GM12878 (cell line): ENCODE measurements at regions not wholly inside any gene's neighbourhood (a gene's known extent, or its start where the extent isn't known, plus 50 kb on each side); places are given as distances from the start of the nearest gene placed in this dataset.

Experiments used
- ATAC-seq: fragments of 200-7000 bp; cut with Tn5 transposase; 3 replicates; pipeline ENCODE4 v1.9.1; 2020; ENCODE audit warnings: mild to moderate bottlenecking, moderate library complexity
- BruUV-seq: library from RNA; stranded (reverse); fragments of 400-500 nt; replicated peaks from 2 replicates; lab custom pipeline; 2021; lab: Mats Ljungman, UMichigan
- CTCF ChIA-PET: fragments of 300-600 bp; sonication (Branson Sonifier 250); formaldehyde crosslinking; extraction: SDS; loops from one replicate; lab custom pipeline; 2021; ENCODE audit warnings: inconsistent platforms; lab: Yijun Ruan, JAX
- POLR2A ChIA-PET: fragments of 350-600 bp; formaldehyde crosslinking; extraction: SDS; loops from one replicate; lab custom pipeline; 2021; ENCODE audit warnings: inconsistent platforms; lab: Charles Lee
- RAD21 ChIA-PET: fragments of 300-600 bp; sonication (Branson Sonifier 250); formaldehyde crosslinking; loops from one replicate; lab custom pipeline; 2023; ENCODE audit warnings: antibody characterized with exemption; ENCODE audit not compliant: unreplicated experiment; lab: Charles Lee
- SMC1A ChIA-PET: fragments of 300-600 bp; sonication (Branson Sonifier 250); formaldehyde crosslinking; loops from one replicate; lab custom pipeline; 2023; ENCODE audit not compliant: unreplicated experiment, uncharacterized antibody; lab: Charles Lee
- DNase-seq: peaks from one replicate; pipeline ENCODE4 v3.0.0-alpha.2; 2011; ENCODE audit warnings: low read depth, low spot score
- FAIRE-seq: peaks from 3 replicates; lab custom pipeline; 2011; peaks lifted over from hg19 to GRCh38; lab: Jason Lieb, UNC
- H2AFZ ChIP-seq: 2 replicates; pipeline ENCODE4 v1.6.0; 2011; ENCODE audit warnings: low read depth, low read length, control low read depth; ENCODE audit not compliant: control insufficient read depth
- H3K27ac ChIP-seq: 2 replicates; pipeline ENCODE4 v1.5.1; 2011; ENCODE audit warnings: control low read depth; ENCODE audit not compliant: control insufficient read depth, insufficient read depth
- H3K27me3 ChIP-seq, 2 experiments: replicated peaks in 1 of 2; 2 replicates each; pipeline versions ENCODE4 v1.6.0 to v1.6.1; 2011; ENCODE audit warnings: low read length in 1 of 2; ENCODE audit not compliant: control insufficient read depth in 2 of 2, insufficient read depth in 2 of 2
- H3K36me3 ChIP-seq, 2 experiments: 2 replicates each; pipeline ENCODE4 v1.5.1; 2011; ENCODE audit warnings: low read length in 1 of 2; ENCODE audit not compliant: control insufficient read depth in 2 of 2, insufficient read depth in 2 of 2
- H3K4me1 ChIP-seq: 2 replicates; pipeline ENCODE4 v1.6.1; 2011; ENCODE audit warnings: mild to moderate bottlenecking, low read length, moderate library complexity, mixed read lengths; ENCODE audit not compliant: control insufficient read depth, insufficient read depth
- H3K4me2 ChIP-seq: 2 replicates; pipeline ENCODE4 v1.6.0; 2011; ENCODE audit warnings: control low read depth; ENCODE audit not compliant: control insufficient read depth, insufficient read depth
- H3K4me3 ChIP-seq: fragments of 200-600 bp; sonication (generic); 2 replicates; pipeline ENCODE4 v1.5.1; 2016
- H3K79me2 ChIP-seq: 2 replicates; pipeline ENCODE4 v1.6.0; 2011; ENCODE audit warnings: low read length; ENCODE audit not compliant: control insufficient read depth, insufficient read depth
- H3K9ac ChIP-seq: 2 replicates; pipeline ENCODE4 v1.8.0; 2011; ENCODE audit warnings: low read length, control low read depth, mixed read lengths; ENCODE audit not compliant: control insufficient read depth, insufficient read depth
- H3K9me3 ChIP-seq: replicated peaks from 3 replicates; pipeline ENCODE4 v1.5.1; 2011; ENCODE audit warnings: mild to moderate bottlenecking, low read length; ENCODE audit not compliant: control insufficient read depth, insufficient read depth
- H4K20me1 ChIP-seq: 2 replicates; pipeline ENCODE4 v1.6.0; 2011; ENCODE audit not compliant: control insufficient read depth, insufficient read depth
- BCL11A ChIP-seq: IDR thresholded peaks from 2 replicates; pipeline ENCODE4 v1.6.1; 2011; ENCODE audit warnings: low read depth, low read length
- GABPA ChIP-seq: IDR thresholded peaks from 2 replicates; pipeline ENCODE4 v1.6.1; 2014; ENCODE audit warnings: antibody characterized with exemption, low read depth, mild to moderate bottlenecking, inconsistent platforms
- IKZF1 ChIP-seq: fragments of 450-650 bp; conservative IDR thresholded peaks from 2 replicates; pipeline ENCODE4 v1.6.1; 2017; ENCODE audit warnings: antibody characterized with exemption, mild to moderate bottlenecking
- MEF2A ChIP-seq: IDR thresholded peaks from 2 replicates; pipeline ENCODE4 v1.6.1; 2011; ENCODE audit warnings: low read depth, mild to moderate bottlenecking, low read length, moderate library complexity; ENCODE audit not compliant: insufficient read depth
- MTA2 ChIP-seq: fragments of 450-650 bp; IDR thresholded peaks from 2 replicates; pipeline ENCODE4 v1.6.1; 2016; ENCODE audit warnings: low read depth, mild to moderate bottlenecking, moderate library complexity
- PAX5 ChIP-seq: IDR thresholded peaks from 2 replicates; pipeline ENCODE4 v1.6.1; 2011; ENCODE audit warnings: low read depth, low read length, borderline replicate concordance
- RUNX3 ChIP-seq: IDR thresholded peaks from 2 replicates; pipeline ENCODE4 v1.6.1; 2012; ENCODE audit warnings: low read length, inconsistent platforms
- ZBED1 ChIP-seq: IDR thresholded peaks from 2 replicates; pipeline ENCODE4 v1.6.1; 2016; ENCODE audit warnings: borderline replicate concordance
- WGBS: methylation state at CpG from one replicate; pipeline ENCODE4 v1.1.6; 2016; ENCODE audit warnings: low lambda C conversion rate; ENCODE audit not compliant: insufficient replicate concordance, insufficient coverage; ENCODE audit errors: missing lambda C conversion rate; 5-methylcytosine and 5-hydroxymethylcytosine counted together
- in situ Hi-C: fragments of 300-500 bp; cut with MboI; formaldehyde crosslinking; loops from 9 replicates; pipeline ENCODE4 v1.14.3; 2018; ENCODE audit warnings: mixed read lengths
- intact Hi-C: fragments of 100-400 bp; cut with micrococcal nuclease; formaldehyde crosslinking; loops from one replicate; pipeline ENCODE4 v1.14.2; 2022; ENCODE audit not compliant: unreplicated experiment

DNA sequence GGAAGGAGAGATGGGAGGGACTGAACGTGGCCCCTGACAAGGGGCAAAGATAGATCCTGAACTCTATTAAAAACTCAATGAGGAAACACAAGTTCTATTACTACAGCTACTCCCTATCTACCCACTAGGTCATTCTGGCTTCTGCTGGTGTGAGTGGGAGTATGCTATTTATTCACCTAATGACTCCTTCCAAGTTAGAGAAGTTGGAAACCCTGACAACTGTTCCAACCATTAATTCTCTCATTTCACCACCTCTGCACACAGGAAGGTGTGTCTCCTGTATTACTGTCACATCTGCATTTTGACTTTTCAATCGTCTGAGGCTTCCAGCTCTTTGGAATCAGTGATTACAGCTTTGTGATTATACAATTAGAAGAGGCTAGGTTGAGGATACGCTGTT, 169.4 kb upstream of the ADO start:
- FAIRE-seq (no peak), ATAC-seq (no peak), DNase-seq (no peak)
- Histone ChIP-seq H3K4me2 (peak overlapping the region; percentile 24; the same call in 1 of the 2 replicates), H3K36me3 (no peaks in the 10 kb centered on the region), H2AFZ (no peak overlapping the region), H3K4me1 (peaks cover 85% of the 10 kb centered on the region), H3K4me3 (no peak overlapping the region), H3K9me3 (no peaks in the 10 kb centered on the region; the same call in 2 of the 3 replicates), H3K79me2 (no peaks in the 10 kb centered on the region), H3K27ac (no peak overlapping the region), H3K9ac (no peak overlapping the region), H3K27me3 (no peaks in the 10 kb centered on the region), H4K20me1 (no peaks in the 10 kb centered on the region)
- ChIA-PET CTCF (interaction anchor here (0.6 to 7.6 kb wide), 13 partner anchors 10 to 198 kb away, joined by 3 to 64 read pairs (median 5); no protein-coding TSS in a partner anchor), POLR2A (interaction anchor here (0.7 to 2.7 kb wide), 12 partner anchors 14 to 208 kb away, joined by 3 to 24 read pairs (median 4); partner anchors contain the start of gene EGR2), SMC1A (interaction anchor here (0.6 to 12.0 kb wide), 18 partner anchors 12 to 493 kb away, joined by 3 to 329 read pairs (median 6); partner anchors contain the start of genes ADO and EGR2), RAD21 (interaction anchor here (0.8 to 6.1 kb wide), 21 partner anchors 13 to 449 kb away, joined by 3 to 64 read pairs (median 10); partner anchors contain the start of gene EGR2)
- BruUV-seq = no TSS peak
- 70% methylated on average over 3 of the region's 3 CpGs for WGBS
- in situ Hi-C loops (no loop called here), intact Hi-C loops (no loop called here)
- TF ChIP-seq PAX5 (no peak), RUNX3 (peak; percentile 31; the same call in 1 of the 2 replicates), ZBED1 (no peak), MTA2 (0 out of 2 replicates have a peak, but pooled peaks have one; percentile 22), MEF2A (0 out of 2 replicates have a peak, but pooled peaks have one; percentile 55), IKZF1 (peak; percentile 51), BCL11A (0 out of 2 replicates have a peak, but pooled peaks have one; percentile 27), GABPA (no peak)
